M059J (cell line): ENCODE measurements at regions not wholly inside any gene's neighbourhood (a gene's known extent, or its start where the extent isn't known, plus 50 kb on each side); places are given as distances from the start of the nearest gene placed in this dataset.

Experiments used
- DNase-seq: peaks from one replicate; pipeline ENCODE4 v3.0.0-alpha.2; 2012; ENCODE audit warnings: low read depth

- DNase-seq, result peak; percentile 35
These were observed 264.0 kb downstream of the PIK3R1 start for GRCh38 chr5:68479524-68479923.

- no peak for DNase-seq
These were observed 264.9 kb downstream of the PIK3R1 start for GRCh38 chr5:68480335-68480940.

GRCh38 chr5:68482199-68482598, 266.6 kb downstream of the PIK3R1 start:
- no peak for DNase-seq

- DNase-seq, result peak; percentile 48
These were observed 268.9 kb downstream of the PIK3R1 start for GRCh38 chr5:68484307-68485068.

- DNase-seq, result no peak
These were observed 274.0 kb downstream of the PIK3R1 start for GRCh38 chr5:68489556-68489955.

- no peak for DNase-seq
These were observed 274.9 kb downstream of the PIK3R1 start for GRCh38 chr5:68490406-68490805.

- no peak for DNase-seq
These were observed 279.2 kb downstream of the PIK3R1 start for GRCh38 chr5:68494771-68495170.

GRCh38 chr5:68499987-68500386, 284.4 kb downstream of the PIK3R1 start:
- peak; percentile 64 for DNase-seq

- no peak for DNase-seq
These were observed 285.3 kb downstream of the PIK3R1 start for GRCh38 chr5:68500813-68501212.

GRCh38 chr5:68502531-68502930, 287.0 kb downstream of the PIK3R1 start:
- DNase-seq, result no peak

GRCh38 chr5:68504306-68504705, 288.8 kb downstream of the PIK3R1 start:
- peak; percentile 42 for DNase-seq

GRCh38 chr5:68505917-68506860, 290.6 kb downstream of the PIK3R1 start:
- DNase-seq, result peak; percentile 94

- no peak for DNase-seq
These were observed 300.0 kb downstream of the PIK3R1 start for GRCh38 chr5:68515514-68515913.

GRCh38 chr5:68518286-68518685, 302.7 kb downstream of the PIK3R1 start:
- no peak for DNase-seq

GRCh38 chr5:68519143-68519542, 303.6 kb downstream of the PIK3R1 start:
- DNase-seq, result no peak

GRCh38 chr5:68521776-68522175, 306.2 kb downstream of the PIK3R1 start:
- DNase-seq, result no peak

GRCh38 chr5:68522863-68523262, 307.3 kb downstream of the PIK3R1 start:
- peak; percentile 34 for DNase-seq

GRCh38 chr5:68528821-68529273, 313.3 kb downstream of the PIK3R1 start:
- DNase-seq, result no peak

GRCh38 chr5:68529581-68529980, 314.0 kb downstream of the PIK3R1 start:
- peak; percentile 87 for DNase-seq

- DNase-seq, result no peak
These were observed 316.4 kb downstream of the PIK3R1 start for GRCh38 chr5:68531970-68532369.

GRCh38 chr5:68533051-68533450, 317.5 kb downstream of the PIK3R1 start:
- DNase-seq, result no peak

- peak; percentile 28 for DNase-seq
These were observed 318.1 kb downstream of the PIK3R1 start for GRCh38 chr5:68533571-68534084.
